ENCODE measurements at regions not wholly inside any gene's neighbourhood (a gene's known extent, or its start where the extent isn't known, plus 50 kb on each side); places are given as distances from the start of the nearest gene placed in this dataset.

GRCh38 chr13:75216038-75216437 lies 265.9 kb downstream of the TBC1D4 start:
- DNase-seq (ENCODE audit: low spot score in 2 of 2, unreplicated experiment in 2 of 2), result no peak
- no peaks in the 10 kb centered on the region for H3K36me3 Mint-ChIP-seq
- peaks cover 11% of the 10 kb centered on the region for H3K27me3 Mint-ChIP-seq (ENCODE audit: low read depth)
- H3K27ac Mint-ChIP-seq, result no peak overlapping the region
- no peak overlapping the region for H3K4me3 Mint-ChIP-seq
- H3K9me3 Mint-ChIP-seq, result peaks cover 3% of the 10 kb centered on the region
- peaks cover 31% of the 10 kb centered on the region for H3K4me1 Mint-ChIP-seq
- TF ChIP-seq CTCF (IDR thresholded peaks at IDR 0.05; ENCODE audit: unreplicated experiment), result no peak

GRCh38 chr13:75214846-75215245 lies 267.1 kb downstream of the TBC1D4 start:
- Mint-ChIP-seq H3K27ac (no peak overlapping the region), H3K27me3 (ENCODE audit: low read depth) (peaks cover 2% of the 10 kb centered on the region)

GRCh38 chr13:75202981-75203380 lies 279.0 kb downstream of the TBC1D4 start:
- DNase-seq (ENCODE audit: low spot score in 2 of 2, unreplicated experiment in 2 of 2), result no peak
- Mint-ChIP-seq H3K36me3 (no peaks in the 10 kb centered on the region), H3K4me1 (peaks cover 2% of the 10 kb centered on the region), H3K4me3 (no peak overlapping the region), H3K27ac (no peak overlapping the region), H3K27me3 (ENCODE audit: low read depth) (peaks cover 25% of the 10 kb centered on the region), H3K9me3 (peaks cover 18% of the 10 kb centered on the region)
- TF ChIP-seq CTCF (IDR thresholded peaks at IDR 0.05; ENCODE audit: unreplicated experiment), result no peak

More at GRCh38 chr13:75214846-75215245, 267.1 kb downstream of the TBC1D4 start:
- H3K4me1 Mint-ChIP-seq, result peaks cover 30% of the 10 kb centered on the region
- TF ChIP-seq CTCF (IDR thresholded peaks at IDR 0.05; ENCODE audit: unreplicated experiment), result no peak
- no peaks in the 10 kb centered on the region for H3K36me3 Mint-ChIP-seq
- DNase-seq (ENCODE audit: low spot score in 2 of 2, unreplicated experiment in 2 of 2), result no peak
- H3K4me3 Mint-ChIP-seq, result no peak overlapping the region
- peaks cover 8% of the 10 kb centered on the region for H3K9me3 Mint-ChIP-seq

GRCh38 chr13:75197803-75198202 lies 284.2 kb downstream of the TBC1D4 start:
- Mint-ChIP-seq H3K4me3 (no peak overlapping the region), H3K4me1 (peaks cover 20% of the 10 kb centered on the region), H3K27ac (no peak overlapping the region), H3K36me3 (no peaks in the 10 kb centered on the region), H3K27me3 (ENCODE audit: low read depth) (peaks cover 29% of the 10 kb centered on the region), H3K9me3 (no peaks in the 10 kb centered on the region)
- DNase-seq (ENCODE audit: low spot score in 2 of 2, unreplicated experiment in 2 of 2), result no peak
- TF ChIP-seq CTCF (IDR thresholded peaks at IDR 0.05; ENCODE audit: unreplicated experiment), result no peak

- H3K4me1 Mint-ChIP-seq, result peaks cover 20% of the 10 kb centered on the region
- H3K9me3 Mint-ChIP-seq, result no peaks in the 10 kb centered on the region
- H3K4me3 Mint-ChIP-seq, result no peak overlapping the region
- peaks cover 23% of the 10 kb centered on the region for H3K27me3 Mint-ChIP-seq (ENCODE audit: low read depth)
- H3K36me3 Mint-ChIP-seq, result no peaks in the 10 kb centered on the region
- DNase-seq (ENCODE audit: low spot score in 2 of 2, unreplicated experiment in 2 of 2), result no peak
- H3K27ac Mint-ChIP-seq, result no peak overlapping the region
- no peak for TF ChIP-seq CTCF (IDR thresholded peaks at IDR 0.05; ENCODE audit: unreplicated experiment)
These were observed 285.7 kb downstream of the TBC1D4 start for GRCh38 chr13:75196147-75196837.
